ENCODE measurements at regions not wholly inside any gene's neighbourhood (a gene's known extent, or its start where the extent isn't known, plus 50 kb on each side); places are given as distances from the start of the nearest gene placed in this dataset.

- TF ChIP-seq CTCF (conservative IDR thresholded peaks at IDR 0.05; ENCODE audit: low read length), result no peak
- TF ChIP-seq EZH2phosphoT487 (IDR thresholded peaks at IDR 0.05; ENCODE audit: borderline replicate concordance, low read depth, low read length), result no peak
These were observed 584.2 kb downstream of the CD109 start for GRCh38 chr6:74280130-74280692.
